Ishikawa (cell line): ENCODE measurements at regions not wholly inside any gene's neighbourhood (a gene's known extent, or its start where the extent isn't known, plus 50 kb on each side); places are given as distances from the start of the nearest gene placed in this dataset.

Experiments used
- CEBPB ChIP-seq: IDR thresholded peaks from 2 replicates; pipeline ENCODE4 v1.6.1; 2012
- CREB1 ChIP-seq: IDR thresholded peaks from 2 replicates; pipeline ENCODE4 v1.6.1; 2012; ENCODE audit warnings: low read depth
- EGR1 ChIP-seq: IDR thresholded peaks from 2 replicates; pipeline ENCODE4 v1.6.1; 2012
- EP300 ChIP-seq: IDR thresholded peaks from 2 replicates; pipeline ENCODE4 v1.6.1; 2012; ENCODE audit warnings: borderline replicate concordance
- FOXM1 ChIP-seq: IDR thresholded peaks from 2 replicates; pipeline ENCODE4 v1.6.1; 2012; ENCODE audit warnings: low read depth, borderline replicate concordance
- NFIC ChIP-seq: IDR thresholded peaks from 2 replicates; pipeline ENCODE4 v1.6.1; 2012
- RAD21 ChIP-seq: IDR thresholded peaks from 2 replicates; pipeline ENCODE4 v1.6.1; 2012; ENCODE audit warnings: low read depth
- TAF1 ChIP-seq: IDR thresholded peaks from 2 replicates; pipeline ENCODE4 v1.6.1; 2012; ENCODE audit warnings: low read depth, mild to moderate bottlenecking
- TCF12 ChIP-seq: IDR thresholded peaks from 2 replicates; pipeline ENCODE4 v1.6.1; 2012; ENCODE audit warnings: low read depth
- TEAD4 ChIP-seq: IDR thresholded peaks from 2 replicates; pipeline ENCODE4 v1.6.1; 2012
- YY1 ChIP-seq: IDR thresholded peaks from 2 replicates; pipeline ENCODE4 v1.6.1; 2012; ENCODE audit warnings: low read depth
- TF ChIP-seq, protein P1 (sequence below): IDR thresholded peaks from 2 replicates; pipeline ENCODE4 v1.6.1; 2012
- TF ChIP-seq, protein P2 (sequence below): IDR thresholded peaks from 2 replicates; pipeline ENCODE4 v1.6.1; 2012; ENCODE audit warnings: low read depth, mild to moderate bottlenecking
- TF ChIP-seq, protein P3 (sequence below): IDR thresholded peaks from 2 replicates; pipeline ENCODE4 v1.6.1; 2012

DNA sequence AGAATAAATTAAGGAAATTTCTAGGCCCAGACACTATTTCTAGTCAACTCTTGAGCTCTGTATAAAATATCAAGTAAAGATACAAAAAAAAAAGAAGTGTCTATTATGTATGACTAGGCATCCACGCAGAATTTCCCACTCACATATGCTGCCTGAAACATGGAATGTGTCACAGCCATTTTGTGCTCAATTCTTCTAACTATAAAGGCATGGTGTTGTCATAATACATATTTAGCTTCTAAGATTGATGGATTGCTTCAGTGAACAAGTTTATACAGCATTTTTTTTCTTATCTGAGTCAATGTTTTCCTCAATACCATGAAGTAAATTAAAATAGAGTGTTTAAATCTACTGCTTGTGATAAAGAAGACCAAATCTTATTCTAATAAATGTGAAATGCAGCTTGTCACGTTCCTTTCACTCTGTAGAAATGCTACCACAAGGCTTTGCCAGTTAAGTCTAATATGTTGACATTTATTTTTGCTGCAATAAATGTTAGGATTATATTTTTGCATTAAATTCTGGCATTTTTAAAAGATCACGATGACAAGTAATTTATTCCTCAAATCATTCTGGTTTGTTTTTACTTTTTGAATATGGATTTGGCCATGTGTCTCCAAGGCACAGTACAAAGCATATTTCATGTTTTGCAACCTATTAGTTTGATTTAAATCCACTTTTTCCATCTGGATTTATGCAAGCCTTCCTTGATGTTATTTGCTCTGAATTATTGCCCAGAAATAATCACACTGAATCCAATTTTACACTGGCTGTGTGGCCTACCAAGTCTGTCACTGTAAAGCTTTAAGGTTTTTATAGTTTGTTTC is 1829.0 kb upstream of the PCDH7 start:
- TF ChIP-seq, protein P1, sequence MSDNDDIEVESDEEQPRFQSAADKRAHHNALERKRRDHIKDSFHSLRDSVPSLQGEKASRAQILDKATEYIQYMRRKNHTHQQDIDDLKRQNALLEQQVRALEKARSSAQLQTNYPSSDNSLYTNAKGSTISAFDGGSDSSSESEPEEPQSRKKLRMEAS, result no peak
- TF ChIP-seq, protein P2, sequence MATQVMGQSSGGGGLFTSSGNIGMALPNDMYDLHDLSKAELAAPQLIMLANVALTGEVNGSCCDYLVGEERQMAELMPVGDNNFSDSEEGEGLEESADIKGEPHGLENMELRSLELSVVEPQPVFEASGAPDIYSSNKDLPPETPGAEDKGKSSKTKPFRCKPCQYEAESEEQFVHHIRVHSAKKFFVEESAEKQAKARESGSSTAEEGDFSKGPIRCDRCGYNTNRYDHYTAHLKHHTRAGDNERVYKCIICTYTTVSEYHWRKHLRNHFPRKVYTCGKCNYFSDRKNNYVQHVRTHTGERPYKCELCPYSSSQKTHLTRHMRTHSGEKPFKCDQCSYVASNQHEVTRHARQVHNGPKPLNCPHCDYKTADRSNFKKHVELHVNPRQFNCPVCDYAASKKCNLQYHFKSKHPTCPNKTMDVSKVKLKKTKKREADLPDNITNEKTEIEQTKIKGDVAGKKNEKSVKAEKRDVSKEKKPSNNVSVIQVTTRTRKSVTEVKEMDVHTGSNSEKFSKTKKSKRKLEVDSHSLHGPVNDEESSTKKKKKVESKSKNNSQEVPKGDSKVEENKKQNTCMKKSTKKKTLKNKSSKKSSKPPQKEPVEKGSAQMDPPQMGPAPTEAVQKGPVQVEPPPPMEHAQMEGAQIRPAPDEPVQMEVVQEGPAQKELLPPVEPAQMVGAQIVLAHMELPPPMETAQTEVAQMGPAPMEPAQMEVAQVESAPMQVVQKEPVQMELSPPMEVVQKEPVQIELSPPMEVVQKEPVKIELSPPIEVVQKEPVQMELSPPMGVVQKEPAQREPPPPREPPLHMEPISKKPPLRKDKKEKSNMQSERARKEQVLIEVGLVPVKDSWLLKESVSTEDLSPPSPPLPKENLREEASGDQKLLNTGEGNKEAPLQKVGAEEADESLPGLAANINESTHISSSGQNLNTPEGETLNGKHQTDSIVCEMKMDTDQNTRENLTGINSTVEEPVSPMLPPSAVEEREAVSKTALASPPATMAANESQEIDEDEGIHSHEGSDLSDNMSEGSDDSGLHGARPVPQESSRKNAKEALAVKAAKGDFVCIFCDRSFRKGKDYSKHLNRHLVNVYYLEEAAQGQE, result no peak
- no peak for TF ChIP-seq TAF1
- TF ChIP-seq FOXM1, result no peak
- no peak for TF ChIP-seq EP300
- no peak for TF ChIP-seq TCF12
- TF ChIP-seq RAD21, result no peak
- TF ChIP-seq EGR1, result no peak
- TF ChIP-seq YY1, result no peak
- TF ChIP-seq CREB1, result no peak
- TF ChIP-seq NFIC, result no peak
- no peak for TF ChIP-seq CEBPB
- TF ChIP-seq, protein P3, sequence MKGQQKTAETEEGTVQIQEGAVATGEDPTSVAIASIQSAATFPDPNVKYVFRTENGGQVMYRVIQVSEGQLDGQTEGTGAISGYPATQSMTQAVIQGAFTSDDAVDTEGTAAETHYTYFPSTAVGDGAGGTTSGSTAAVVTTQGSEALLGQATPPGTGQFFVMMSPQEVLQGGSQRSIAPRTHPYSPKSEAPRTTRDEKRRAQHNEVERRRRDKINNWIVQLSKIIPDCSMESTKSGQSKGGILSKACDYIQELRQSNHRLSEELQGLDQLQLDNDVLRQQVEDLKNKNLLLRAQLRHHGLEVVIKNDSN, result no peak
- no peak for TF ChIP-seq TEAD4
